HCT116 (cell line): ENCODE measurements at regions not wholly inside any gene's neighbourhood (a gene's known extent, or its start where the extent isn't known, plus 50 kb on each side); places are given as distances from the start of the nearest gene placed in this dataset.

ENCODE experiments used
- CEBPB ChIP-seq: IDR thresholded peaks from 2 replicates; pipeline ENCODE4 v1.6.1; 2012; ENCODE audit warnings: low read depth
- EZH2 ChIP-seq: fragments of 200-600 bp; sonication (generic); IDR thresholded peaks from 2 replicates; pipeline ENCODE4 v1.6.1; 2017; ENCODE audit warnings: antibody characterized with exemption, mixed run types
- EZH2phosphoT487 ChIP-seq: fragments of 200-600 bp; IDR thresholded peaks from 2 replicates; pipeline ENCODE4 v1.6.1; 2018; ENCODE audit warnings: antibody characterized with exemption, borderline replicate concordance
- JUND ChIP-seq: IDR thresholded peaks from 2 replicates; pipeline ENCODE4 v1.6.1; 2012
- POLR2A ChIP-seq: IDR thresholded peaks from 2 replicates; pipeline ENCODE4 v1.7.0; 2011; ENCODE audit warnings: borderline replicate concordance; ENCODE audit not compliant: insufficient read depth, insufficient read length; ENCODE audit errors: extremely low read depth
- POLR2AphosphoS5 ChIP-seq: IDR thresholded peaks from 2 replicates; pipeline ENCODE4 v1.6.1; 2011; ENCODE audit warnings: mild to moderate bottlenecking, low read depth, low read length, moderate library complexity
- RAD21 ChIP-seq: IDR thresholded peaks from 2 replicates; pipeline ENCODE4 v1.6.1; 2012; ENCODE audit warnings: low read depth, mild to moderate bottlenecking
- SP1 ChIP-seq: IDR thresholded peaks from 2 replicates; pipeline ENCODE4 v1.6.1; 2012; ENCODE audit warnings: low read depth
- TCF7L2 ChIP-seq: IDR thresholded peaks from 2 replicates; pipeline ENCODE4 v1.7.0; 2011; ENCODE audit warnings: borderline replicate concordance, inconsistent platforms; ENCODE audit not compliant: insufficient read depth, insufficient read length; ENCODE audit errors: extremely low read depth
- ZNF274 ChIP-seq: fragments of 200-500 bp; sonication (Bioruptor generic); IDR thresholded peaks from 2 replicates; pipeline ENCODE4 v1.6.1; 2014; ENCODE audit warnings: mild to moderate bottlenecking, low read depth, low read length, inconsistent platforms
- TF ChIP-seq, protein P1 (sequence below): IDR thresholded peaks from 2 replicates; pipeline ENCODE4 v1.6.1; 2012; ENCODE audit warnings: low read depth
- TF ChIP-seq, protein P2 (sequence below), 3 experiments: fragments of 200-600 bp in 1 of 3; sonication (generic) in 1 of 3; IDR thresholded peaks in 2 of 3; conservative IDR thresholded peaks in 1 of 3; 2 replicates each; pipeline ENCODE4 v1.5.1; 2012 to 2017; ENCODE audit warnings: low read depth in 2 of 3, low read length in 2 of 3, antibody characterized with exemption in 1 of 3, borderline replicate concordance in 1 of 3, control low read depth in 1 of 3, mild to moderate bottlenecking in 1 of 3, mixed read lengths in 1 of 3, mixed run types in 1 of 3, moderate library complexity in 1 of 3; ENCODE audit not compliant: insufficient read depth in 1 of 3
- TF ChIP-seq, protein P3 (sequence below): IDR thresholded peaks from 2 replicates; pipeline ENCODE4 v1.6.1; 2012
- TF ChIP-seq, protein P4 (sequence below): IDR thresholded peaks from 2 replicates; pipeline ENCODE4 v1.6.1; 2011; ENCODE audit warnings: mild to moderate bottlenecking, low read length, moderate library complexity; ENCODE audit not compliant: insufficient replicate concordance; ENCODE audit errors: extremely low read depth

DNA sequence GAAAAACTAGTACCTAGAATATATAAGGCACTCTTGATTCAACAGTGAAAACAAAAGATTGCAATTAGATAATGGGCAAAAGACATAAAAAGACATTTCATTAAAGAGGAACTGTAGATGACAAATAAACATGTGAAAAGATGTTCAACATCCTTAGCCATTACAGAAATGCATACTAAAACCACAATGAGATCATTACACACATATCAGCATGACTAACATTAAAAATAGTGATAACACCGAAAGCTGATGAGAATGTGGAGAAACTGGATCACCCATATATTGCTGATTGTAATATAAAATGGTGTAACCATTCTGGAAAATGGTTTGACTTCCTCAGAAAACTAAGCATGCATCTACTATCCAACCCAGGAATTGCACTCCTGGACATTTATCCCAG is 340.3 kb downstream of the SEC16B start:
- no peak for TF ChIP-seq CEBPB
- no peak for TF ChIP-seq JUND
- TF ChIP-seq, protein P1, sequence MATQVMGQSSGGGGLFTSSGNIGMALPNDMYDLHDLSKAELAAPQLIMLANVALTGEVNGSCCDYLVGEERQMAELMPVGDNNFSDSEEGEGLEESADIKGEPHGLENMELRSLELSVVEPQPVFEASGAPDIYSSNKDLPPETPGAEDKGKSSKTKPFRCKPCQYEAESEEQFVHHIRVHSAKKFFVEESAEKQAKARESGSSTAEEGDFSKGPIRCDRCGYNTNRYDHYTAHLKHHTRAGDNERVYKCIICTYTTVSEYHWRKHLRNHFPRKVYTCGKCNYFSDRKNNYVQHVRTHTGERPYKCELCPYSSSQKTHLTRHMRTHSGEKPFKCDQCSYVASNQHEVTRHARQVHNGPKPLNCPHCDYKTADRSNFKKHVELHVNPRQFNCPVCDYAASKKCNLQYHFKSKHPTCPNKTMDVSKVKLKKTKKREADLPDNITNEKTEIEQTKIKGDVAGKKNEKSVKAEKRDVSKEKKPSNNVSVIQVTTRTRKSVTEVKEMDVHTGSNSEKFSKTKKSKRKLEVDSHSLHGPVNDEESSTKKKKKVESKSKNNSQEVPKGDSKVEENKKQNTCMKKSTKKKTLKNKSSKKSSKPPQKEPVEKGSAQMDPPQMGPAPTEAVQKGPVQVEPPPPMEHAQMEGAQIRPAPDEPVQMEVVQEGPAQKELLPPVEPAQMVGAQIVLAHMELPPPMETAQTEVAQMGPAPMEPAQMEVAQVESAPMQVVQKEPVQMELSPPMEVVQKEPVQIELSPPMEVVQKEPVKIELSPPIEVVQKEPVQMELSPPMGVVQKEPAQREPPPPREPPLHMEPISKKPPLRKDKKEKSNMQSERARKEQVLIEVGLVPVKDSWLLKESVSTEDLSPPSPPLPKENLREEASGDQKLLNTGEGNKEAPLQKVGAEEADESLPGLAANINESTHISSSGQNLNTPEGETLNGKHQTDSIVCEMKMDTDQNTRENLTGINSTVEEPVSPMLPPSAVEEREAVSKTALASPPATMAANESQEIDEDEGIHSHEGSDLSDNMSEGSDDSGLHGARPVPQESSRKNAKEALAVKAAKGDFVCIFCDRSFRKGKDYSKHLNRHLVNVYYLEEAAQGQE = no peak
- no peak for TF ChIP-seq POLR2AphosphoS5
- TF ChIP-seq EZH2 = no peak
- TF ChIP-seq, protein P2, sequence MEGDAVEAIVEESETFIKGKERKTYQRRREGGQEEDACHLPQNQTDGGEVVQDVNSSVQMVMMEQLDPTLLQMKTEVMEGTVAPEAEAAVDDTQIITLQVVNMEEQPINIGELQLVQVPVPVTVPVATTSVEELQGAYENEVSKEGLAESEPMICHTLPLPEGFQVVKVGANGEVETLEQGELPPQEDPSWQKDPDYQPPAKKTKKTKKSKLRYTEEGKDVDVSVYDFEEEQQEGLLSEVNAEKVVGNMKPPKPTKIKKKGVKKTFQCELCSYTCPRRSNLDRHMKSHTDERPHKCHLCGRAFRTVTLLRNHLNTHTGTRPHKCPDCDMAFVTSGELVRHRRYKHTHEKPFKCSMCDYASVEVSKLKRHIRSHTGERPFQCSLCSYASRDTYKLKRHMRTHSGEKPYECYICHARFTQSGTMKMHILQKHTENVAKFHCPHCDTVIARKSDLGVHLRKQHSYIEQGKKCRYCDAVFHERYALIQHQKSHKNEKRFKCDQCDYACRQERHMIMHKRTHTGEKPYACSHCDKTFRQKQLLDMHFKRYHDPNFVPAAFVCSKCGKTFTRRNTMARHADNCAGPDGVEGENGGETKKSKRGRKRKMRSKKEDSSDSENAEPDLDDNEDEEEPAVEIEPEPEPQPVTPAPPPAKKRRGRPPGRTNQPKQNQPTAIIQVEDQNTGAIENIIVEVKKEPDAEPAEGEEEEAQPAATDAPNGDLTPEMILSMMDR (IDR thresholded peaks at IDR 0.05 in 2 of 3, conservative IDR thresholded peaks at IDR 0.05 in 1 of 3; ENCODE audit: borderline replicate concordance in 1 of 3, insufficient read depth in 1 of 3, low read depth in 2 of 3, low read length in 2 of 3) = no peak
- TF ChIP-seq POLR2A = no peak
- no peak for TF ChIP-seq EZH2phosphoT487
- TF ChIP-seq, protein P3, sequence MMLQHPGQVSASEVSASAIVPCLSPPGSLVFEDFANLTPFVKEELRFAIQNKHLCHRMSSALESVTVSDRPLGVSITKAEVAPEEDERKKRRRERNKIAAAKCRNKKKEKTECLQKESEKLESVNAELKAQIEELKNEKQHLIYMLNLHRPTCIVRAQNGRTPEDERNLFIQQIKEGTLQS = no peak
- no peak for TF ChIP-seq ZNF274
- TF ChIP-seq RAD21 = no peak
- TF ChIP-seq TCF7L2 = no peak
- no peak for TF ChIP-seq SP1
- TF ChIP-seq, protein P4, sequence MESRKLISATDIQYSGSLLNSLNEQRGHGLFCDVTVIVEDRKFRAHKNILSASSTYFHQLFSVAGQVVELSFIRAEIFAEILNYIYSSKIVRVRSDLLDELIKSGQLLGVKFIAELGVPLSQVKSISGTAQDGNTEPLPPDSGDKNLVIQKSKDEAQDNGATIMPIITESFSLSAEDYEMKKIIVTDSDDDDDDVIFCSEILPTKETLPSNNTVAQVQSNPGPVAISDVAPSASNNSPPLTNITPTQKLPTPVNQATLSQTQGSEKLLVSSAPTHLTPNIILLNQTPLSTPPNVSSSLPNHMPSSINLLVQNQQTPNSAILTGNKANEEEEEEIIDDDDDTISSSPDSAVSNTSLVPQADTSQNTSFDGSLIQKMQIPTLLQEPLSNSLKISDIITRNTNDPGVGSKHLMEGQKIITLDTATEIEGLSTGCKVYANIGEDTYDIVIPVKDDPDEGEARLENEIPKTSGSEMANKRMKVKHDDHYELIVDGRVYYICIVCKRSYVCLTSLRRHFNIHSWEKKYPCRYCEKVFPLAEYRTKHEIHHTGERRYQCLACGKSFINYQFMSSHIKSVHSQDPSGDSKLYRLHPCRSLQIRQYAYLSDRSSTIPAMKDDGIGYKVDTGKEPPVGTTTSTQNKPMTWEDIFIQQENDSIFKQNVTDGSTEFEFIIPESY = no peak
